Type B pancreatic cell (in vitro differentiated cells): ENCODE measurements at regions not wholly inside any gene's neighbourhood (a gene's known extent, or its start where the extent isn't known, plus 50 kb on each side); places are given as distances from the start of the nearest gene placed in this dataset.
A peak's percentile ranks its signal among the peaks of the same experiment; 100 is the strongest.

Experiments used
- DNase-seq: peaks from one replicate; pipeline ENCODE4 v3.0.0; 2021; ENCODE audit warnings: mixed read lengths; ENCODE audit not compliant: unreplicated experiment; ENCODE audit errors: extremely low spot score
- H3K27ac Mint-ChIP-seq: 2 replicates; pipeline ENCODE4 v1.8.0; 2021; ENCODE audit warnings: mild to moderate bottlenecking, mixed read lengths
- H3K27me3 Mint-ChIP-seq: 2 replicates; pipeline ENCODE4 v1.8.0; 2021; ENCODE audit warnings: mixed read lengths
- H3K36me3 Mint-ChIP-seq: 2 replicates; pipeline ENCODE4 v1.8.0; 2021; ENCODE audit warnings: mixed read lengths
- H3K4me1 Mint-ChIP-seq: one replicate; pipeline ENCODE4 v1.8.0; 2021; ENCODE audit warnings: mixed read lengths; ENCODE audit not compliant: unreplicated experiment
- H3K4me3 Mint-ChIP-seq: 2 replicates; pipeline ENCODE4 v1.8.0; 2021; ENCODE audit warnings: mild to moderate bottlenecking, mixed read lengths
- H3K9me3 Mint-ChIP-seq: 2 replicates; pipeline ENCODE4 v1.8.0; 2021; ENCODE audit warnings: mixed read lengths
- CTCF ChIP-seq: fragments of 200-600 bp; sonication (generic); conservative IDR thresholded peaks from 2 replicates; pipeline ENCODE4 v1.5.0; 2021; ENCODE audit warnings: antibody characterized with exemption, mild to moderate bottlenecking

GRCh38 chr12:102781117-102781516 is 135.9 kb downstream of the PAH start:
- H3K4me1 Mint-ChIP-seq, result no peaks in the 10 kb centered on the region

GRCh38 chr12:102776041-102776440 is 141.0 kb downstream of the PAH start:
- no peak overlapping the region for H3K4me3 Mint-ChIP-seq
- no peaks in the 10 kb centered on the region for H3K36me3 Mint-ChIP-seq
- H3K27me3 Mint-ChIP-seq, result peaks cover 6% of the 10 kb centered on the region
- DNase-seq, result no peak
- TF ChIP-seq CTCF, result no peak
- no peak overlapping the region for H3K27ac Mint-ChIP-seq
- H3K4me1 Mint-ChIP-seq, result no peaks in the 10 kb centered on the region
- no peaks in the 10 kb centered on the region for H3K9me3 Mint-ChIP-seq

More at GRCh38 chr12:102781117-102781516, 135.9 kb downstream of the PAH start:
- DNase-seq, result no peak
- H3K36me3 Mint-ChIP-seq, result no peaks in the 10 kb centered on the region
- H3K9me3 Mint-ChIP-seq, result no peaks in the 10 kb centered on the region
- no peak overlapping the region for H3K4me3 Mint-ChIP-seq
- TF ChIP-seq CTCF, result no peak
- H3K27ac Mint-ChIP-seq, result no peak overlapping the region
- H3K27me3 Mint-ChIP-seq, result no peaks in the 10 kb centered on the region

GRCh38 chr12:102769323-102769916 is 147.6 kb downstream of the PAH start:
- H3K9me3 Mint-ChIP-seq, result no peaks in the 10 kb centered on the region
- peak; percentile 84 for TF ChIP-seq CTCF
- H3K27me3 Mint-ChIP-seq, result peaks cover 21% of the 10 kb centered on the region
- no peak overlapping the region for H3K27ac Mint-ChIP-seq
- no peak overlapping the region for H3K4me3 Mint-ChIP-seq
- no peaks in the 10 kb centered on the region for H3K36me3 Mint-ChIP-seq
- DNase-seq, result no peak
- peaks cover 12% of the 10 kb centered on the region for H3K4me1 Mint-ChIP-seq

- peaks cover 19% of the 10 kb centered on the region for H3K27me3 Mint-ChIP-seq
- no peak for TF ChIP-seq CTCF
- no peak overlapping the region for H3K27ac Mint-ChIP-seq
- H3K36me3 Mint-ChIP-seq, result no peaks in the 10 kb centered on the region
- H3K9me3 Mint-ChIP-seq, result no peaks in the 10 kb centered on the region
- H3K4me3 Mint-ChIP-seq, result no peak overlapping the region
- H3K4me1 Mint-ChIP-seq, result peaks cover 17% of the 10 kb centered on the region
- no peak for DNase-seq
These were observed 150.1 kb downstream of the PAH start for GRCh38 chr12:102766961-102767360.

GRCh38 chr12:102765736-102766135 is 151.3 kb downstream of the PAH start:
- H3K9me3 Mint-ChIP-seq, result no peaks in the 10 kb centered on the region
- TF ChIP-seq CTCF, result no peak
- no peaks in the 10 kb centered on the region for H3K36me3 Mint-ChIP-seq

GRCh38 chr12:102763471-102763870 is 153.6 kb downstream of the PAH start:
- DNase-seq, result no peak
- TF ChIP-seq CTCF, result no peak
- Mint-ChIP-seq H3K4me1 (peaks cover 11% of the 10 kb centered on the region), H3K4me3 (no peak overlapping the region), H3K27me3 (peaks cover 3% of the 10 kb centered on the region), H3K9me3 (no peaks in the 10 kb centered on the region), H3K27ac (no peak overlapping the region), H3K36me3 (no peaks in the 10 kb centered on the region)

More at GRCh38 chr12:102765736-102766135, 151.3 kb downstream of the PAH start:
- Mint-ChIP-seq H3K4me3 (no peak overlapping the region), H3K4me1 (peaks cover 17% of the 10 kb centered on the region), H3K27ac (no peak overlapping the region), H3K27me3 (peaks cover 13% of the 10 kb centered on the region)
- DNase-seq, result no peak
